ENCODE measurements at regions not wholly inside any gene's neighbourhood (a gene's known extent, or its start where the extent isn't known, plus 50 kb on each side); places are given as distances from the start of the nearest gene placed in this dataset.

GRCh38 chr4:101730291-101731117, 60.0 kb upstream of the BANK1 start:
- Mint-ChIP-seq H3K9me3 (no peaks in the 10 kb centered on the region), H3K4me1 (peaks cover 25% of the 10 kb centered on the region), H3K4me3 (no peak overlapping the region), H3K27ac (peak overlapping the region; percentile 65), H3K27me3 (no peaks in the 10 kb centered on the region), H3K36me3 (no peaks in the 10 kb centered on the region)
- DNase-seq (ENCODE audit: low spot score in 2 of 2) (peak; percentile 44 to 49), ATAC-seq (ENCODE audit: low read depth) (peak; percentile 85)

GRCh38 chr4:101727238-101727637, 63.3 kb upstream of the BANK1 start:
- Mint-ChIP-seq H3K27ac (no peak overlapping the region), H3K9me3 (no peaks in the 10 kb centered on the region), H3K4me1 (peaks cover 32% of the 10 kb centered on the region), H3K36me3 (no peaks in the 10 kb centered on the region), H3K27me3 (no peaks in the 10 kb centered on the region), H3K4me3 (no peak overlapping the region)
- DNase-seq (ENCODE audit: low spot score in 2 of 2) (no peak), ATAC-seq (ENCODE audit: low read depth) (no peak)

- H3K4me1 Mint-ChIP-seq: peaks cover 24% of the 10 kb centered on the region
- H3K36me3 Mint-ChIP-seq: no peaks in the 10 kb centered on the region
- no peaks in the 10 kb centered on the region for H3K27me3 Mint-ChIP-seq
- peak in 1 of 2 donors; percentile 3 for DNase-seq (ENCODE audit: low spot score in 2 of 2)
- H3K27ac Mint-ChIP-seq: peak overlapping the region; percentile 66
- H3K4me3 Mint-ChIP-seq: peak overlapping the region; percentile 60
- no peaks in the 10 kb centered on the region for H3K9me3 Mint-ChIP-seq
- ATAC-seq (ENCODE audit: low read depth): peak; percentile 87
Measured at GRCh38 chr4:101724093-101724492, 66.4 kb upstream of the BANK1 start.

GRCh38 chr4:101718810-101719209, 71.7 kb upstream of the BANK1 start:
- Mint-ChIP-seq H3K4me3 (no peak overlapping the region), H3K27ac (no peak overlapping the region), H3K4me1 (peaks cover 13% of the 10 kb centered on the region), H3K27me3 (no peaks in the 10 kb centered on the region), H3K36me3 (peaks cover 15% of the 10 kb centered on the region), H3K9me3 (peaks cover 18% of the 10 kb centered on the region)
- DNase-seq (ENCODE audit: low spot score in 2 of 2) (no peak), ATAC-seq (ENCODE audit: low read depth) (peak; percentile 82)

GRCh38 chr4:101711590-101712260, 78.8 kb upstream of the BANK1 start:
- no peak for DNase-seq (ENCODE audit: low spot score in 2 of 2)
- ATAC-seq (ENCODE audit: low read depth): no peak
- peaks cover 6% of the 10 kb centered on the region for H3K4me1 Mint-ChIP-seq
- no peak overlapping the region for H3K27ac Mint-ChIP-seq
- peaks cover 7% of the 10 kb centered on the region for H3K9me3 Mint-ChIP-seq
- H3K36me3 Mint-ChIP-seq: peaks cover 7% of the 10 kb centered on the region
- no peaks in the 10 kb centered on the region for H3K27me3 Mint-ChIP-seq
- H3K4me3 Mint-ChIP-seq: no peak overlapping the region

- H3K27me3 Mint-ChIP-seq: no peaks in the 10 kb centered on the region
- H3K36me3 Mint-ChIP-seq: peaks cover 10% of the 10 kb centered on the region
- peaks cover 6% of the 10 kb centered on the region for H3K4me1 Mint-ChIP-seq
- no peak overlapping the region for H3K4me3 Mint-ChIP-seq
- H3K27ac Mint-ChIP-seq: no peak overlapping the region
- ATAC-seq (ENCODE audit: low read depth) (no peak), DNase-seq (ENCODE audit: low spot score in 2 of 2) (no peak)
- peaks cover 10% of the 10 kb centered on the region for H3K9me3 Mint-ChIP-seq
Measured at GRCh38 chr4:101710806-101711205, 79.7 kb upstream of the BANK1 start.

GRCh38 chr4:101708293-101709039, 82.1 kb upstream of the BANK1 start:
- H3K27ac Mint-ChIP-seq: no peak overlapping the region
- H3K4me3 Mint-ChIP-seq: no peak overlapping the region
- H3K27me3 Mint-ChIP-seq: no peaks in the 10 kb centered on the region
- H3K36me3 Mint-ChIP-seq: peaks cover 6% of the 10 kb centered on the region
- peaks cover 7% of the 10 kb centered on the region for H3K9me3 Mint-ChIP-seq
- ATAC-seq (ENCODE audit: low read depth) (no peak), DNase-seq (ENCODE audit: low spot score in 2 of 2) (no peak)
- peaks cover 6% of the 10 kb centered on the region for H3K4me1 Mint-ChIP-seq

GRCh38 chr4:101707596-101707995, 82.9 kb upstream of the BANK1 start:
- Mint-ChIP-seq H3K27me3 (no peaks in the 10 kb centered on the region), H3K4me3 (no peak overlapping the region), H3K4me1 (peaks cover 8% of the 10 kb centered on the region), H3K9me3 (peaks cover 9% of the 10 kb centered on the region), H3K36me3 (peaks cover 8% of the 10 kb centered on the region), H3K27ac (no peak overlapping the region)
- no peak for ATAC-seq (ENCODE audit: low read depth)
- no peak for DNase-seq (ENCODE audit: low spot score in 2 of 2)

GRCh38 chr4:101706535-101707057, 83.9 kb upstream of the BANK1 start:
- Mint-ChIP-seq H3K27me3 (no peaks in the 10 kb centered on the region), H3K4me1 (peaks cover 8% of the 10 kb centered on the region), H3K9me3 (peaks cover 9% of the 10 kb centered on the region), H3K4me3 (no peak overlapping the region), H3K27ac (no peak overlapping the region), H3K36me3 (peaks cover 8% of the 10 kb centered on the region)
- ATAC-seq (ENCODE audit: low read depth) (no peak), DNase-seq (ENCODE audit: low spot score in 2 of 2) (no peak)

- Mint-ChIP-seq H3K27me3 (no peaks in the 10 kb centered on the region), H3K27ac (no peak overlapping the region), H3K4me1 (peaks cover 23% of the 10 kb centered on the region), H3K36me3 (peaks cover 6% of the 10 kb centered on the region), H3K9me3 (peaks cover 7% of the 10 kb centered on the region), H3K4me3 (no peak overlapping the region)
- DNase-seq (ENCODE audit: low spot score in 2 of 2): no peak
- ATAC-seq (ENCODE audit: low read depth): no peak
Measured at GRCh38 chr4:101701551-101701950, 89.0 kb upstream of the BANK1 start.

- ATAC-seq (ENCODE audit: low read depth) (peak; percentile 81), DNase-seq (ENCODE audit: low spot score in 2 of 2) (no peak)
- peak overlapping the region; percentile 84 for H3K4me3 Mint-ChIP-seq
- peaks cover 1% of the 10 kb centered on the region for H3K9me3 Mint-ChIP-seq
- peaks cover 34% of the 10 kb centered on the region for H3K4me1 Mint-ChIP-seq
- peaks cover 1% of the 10 kb centered on the region for H3K36me3 Mint-ChIP-seq
- H3K27ac Mint-ChIP-seq: peak overlapping the region; percentile 95
- no peaks in the 10 kb centered on the region for H3K27me3 Mint-ChIP-seq
Measured at GRCh38 chr4:101699441-101700124, 90.9 kb upstream of the BANK1 start.

GRCh38 chr4:101697266-101697665, 93.3 kb upstream of the BANK1 start:
- H3K36me3 Mint-ChIP-seq: no peaks in the 10 kb centered on the region
- peak overlapping the region; percentile 88 for H3K27ac Mint-ChIP-seq
- no peak for ATAC-seq (ENCODE audit: low read depth)
- no peak for DNase-seq (ENCODE audit: low spot score in 2 of 2)
- H3K27me3 Mint-ChIP-seq: no peaks in the 10 kb centered on the region
- H3K9me3 Mint-ChIP-seq: no peaks in the 10 kb centered on the region
- H3K4me3 Mint-ChIP-seq: no peak overlapping the region
- peaks cover 38% of the 10 kb centered on the region for H3K4me1 Mint-ChIP-seq

- Mint-ChIP-seq H3K27ac (peak overlapping the region; percentile 88), H3K9me3 (peaks cover under 1% of the 10 kb centered on the region), H3K4me3 (peak overlapping the region; percentile 60), H3K27me3 (no peaks in the 10 kb centered on the region), H3K4me1 (peaks cover 40% of the 10 kb centered on the region), H3K36me3 (no peaks in the 10 kb centered on the region)
- DNase-seq (ENCODE audit: low spot score in 2 of 2) (no peak), ATAC-seq (ENCODE audit: low read depth) (peak; percentile 25)
Measured at GRCh38 chr4:101696276-101697010, 94.1 kb upstream of the BANK1 start.

Data from memory B cell (primary cell).